ENCODE measurements at regions not wholly inside any gene's neighbourhood (a gene's known extent, or its start where the extent isn't known, plus 50 kb on each side); places are given as distances from the start of the nearest gene placed in this dataset.

GRCh38 chr1:87508247-87508787 is 179.6 kb downstream of the LMO4 start:
- no peak for DNase-seq (ENCODE audit: low read depth)

- DNase-seq (ENCODE audit: low read depth), result no peak
Observed at GRCh38 chr1:87510540-87510939, 181.9 kb downstream of the LMO4 start.

- no peak for DNase-seq (ENCODE audit: low read depth)
Observed at GRCh38 chr1:87511449-87511848, 182.8 kb downstream of the LMO4 start.

- no peak for DNase-seq (ENCODE audit: low read depth)
Observed at GRCh38 chr1:87512431-87512830, 183.8 kb downstream of the LMO4 start.

GRCh38 chr1:87513255-87513654 is 184.6 kb downstream of the LMO4 start:
- no peak for DNase-seq (ENCODE audit: low read depth)

GRCh38 chr1:87513966-87514660 is 185.4 kb downstream of the LMO4 start:
- no peak for DNase-seq (ENCODE audit: low read depth)

GRCh38 chr1:87515781-87516180 is 187.1 kb downstream of the LMO4 start:
- DNase-seq (ENCODE audit: low read depth), result no peak

GRCh38 chr1:87518794-87519193 is 190.1 kb downstream of the LMO4 start:
- DNase-seq (ENCODE audit: low read depth), result no peak

- DNase-seq (ENCODE audit: low read depth), result no peak
Observed at GRCh38 chr1:87521452-87521851, 192.8 kb downstream of the LMO4 start.

GRCh38 chr1:87523466-87523865 is 194.8 kb downstream of the LMO4 start:
- no peak for DNase-seq (ENCODE audit: low read depth)

- no peak for DNase-seq (ENCODE audit: low read depth)
Observed at GRCh38 chr1:87524021-87524754, 195.5 kb downstream of the LMO4 start.

GRCh38 chr1:87528754-87529517 is 200.3 kb downstream of the LMO4 start:
- DNase-seq (ENCODE audit: low read depth), result no peak

GRCh38 chr1:87530042-87530807 is 201.5 kb downstream of the LMO4 start:
- DNase-seq (ENCODE audit: low read depth), result no peak

GRCh38 chr1:87535551-87535950 is 206.9 kb downstream of the LMO4 start:
- no peak for DNase-seq (ENCODE audit: low read depth)

GRCh38 chr1:87539147-87539546 is 210.5 kb downstream of the LMO4 start:
- no peak for DNase-seq (ENCODE audit: low read depth)

- no peak for DNase-seq (ENCODE audit: low read depth)
Observed at GRCh38 chr1:87542697-87543096, 214.0 kb downstream of the LMO4 start.

GRCh38 chr1:87549738-87550137 is 221.1 kb downstream of the LMO4 start:
- DNase-seq (ENCODE audit: low read depth), result no peak

- no peak for DNase-seq (ENCODE audit: low read depth)
Observed at GRCh38 chr1:87553511-87553910, 224.8 kb downstream of the LMO4 start.

- no peak for DNase-seq (ENCODE audit: low read depth)
Observed at GRCh38 chr1:87555366-87555765, 226.7 kb downstream of the LMO4 start.

- DNase-seq (ENCODE audit: low read depth), result no peak
Observed at GRCh38 chr1:87556326-87556725, 227.6 kb downstream of the LMO4 start.

- DNase-seq (ENCODE audit: low read depth), result no peak
Observed at GRCh38 chr1:87558921-87559320, 230.2 kb downstream of the LMO4 start.

- DNase-seq (ENCODE audit: low read depth), result no peak
Observed at GRCh38 chr1:87560137-87560536, 231.5 kb downstream of the LMO4 start.

Measured in activated T-cell treated with anti-CD3 and anti-CD28 coated beads for 24 hours (primary cell).